K562 (cell line): ENCODE measurements at regions not wholly inside any gene's neighbourhood (a gene's known extent, or its start where the extent isn't known, plus 50 kb on each side); places are given as distances from the start of the nearest gene placed in this dataset.

ENCODE experiments used
- ATAC-seq: fragments of 200-7000 bp; cut with Tn5 transposase; 3 replicates; pipeline ENCODE4 v1.9.1; 2020; ENCODE audit warnings: moderate library complexity
- BruUV-seq: library from RNA; stranded (reverse); fragments of 400-500 nt; replicated peaks from 2 replicates; lab custom pipeline; 2021; lab: Mats Ljungman, UMichigan
- CTCF ChIA-PET: fragments of 300-600 bp; formaldehyde crosslinking; extraction: SDS; loops from one replicate; lab custom pipeline; 2021; ENCODE audit warnings: low intra/inter-chr PET ratio; lab: Yijun Ruan, JAX
- POLR2A ChIA-PET: fragments of 300-600, 350-650 bp; sonication (Branson Sonifier 250); formaldehyde crosslinking; extraction: SDS; loops from one replicate; lab custom pipeline; 2021; ENCODE audit warnings: antibody characterized with exemption, inconsistent platforms; lab: Yijun Ruan, JAX
- DNase-seq, 4 experiments: peaks; one replicate each; pipeline versions ENCODE4 v3.0.0 to v3.0.0-alpha.2; 2011 to 2018; ENCODE audit warnings: low spot score in 3 of 4, mixed read lengths in 3 of 4; ENCODE audit errors: extremely low read depth in 1 of 4
- FAIRE-seq: peaks from 2 replicates; lab custom pipeline; 2011; peaks lifted over from hg19 to GRCh38; lab: Jason Lieb, UNC
- H2AFZ ChIP-seq: 2 replicates; pipeline ENCODE4 v1.6.0; 2011; ENCODE audit warnings: low read depth, low read length, control low read depth, inconsistent platforms
- H3K27ac ChIP-seq: fragments of 200-600 bp; 3 replicates; pipeline ENCODE4 v1.8.0; 2011; ENCODE audit warnings: low read depth, mild to moderate bottlenecking, control low read depth, inconsistent platforms, low read length, moderate library complexity, mixed read lengths; ENCODE audit errors: extremely low read depth
- H3K27me3 ChIP-seq, 2 experiments: fragments of 300-600 bp in 1 of 2; 2 replicates in 1 of 2; 3 replicates in 1 of 2; pipeline versions ENCODE4 v1.6.0 to v1.8.0; 2011; ENCODE audit warnings: inconsistent platforms in 2 of 2, low read length in 2 of 2, mild to moderate bottlenecking in 1 of 2, mixed read lengths in 1 of 2, moderate library complexity in 1 of 2; ENCODE audit not compliant: control insufficient read depth in 2 of 2, insufficient read depth in 2 of 2
- H3K36me3 ChIP-seq: fragments of 300-600 bp; 3 replicates; pipeline ENCODE4 v1.8.0; 2011; ENCODE audit warnings: mild to moderate bottlenecking, low read length, inconsistent platforms; ENCODE audit not compliant: control insufficient read depth, insufficient read depth
- H3K4me1 ChIP-seq, 2 experiments: fragments of 200-600 bp in 1 of 2; replicated peaks in 1 of 2; 2 replicates in 1 of 2; 3 replicates in 1 of 2; pipeline versions ENCODE4 v1.5.1 to v1.8.0; 2011; ENCODE audit warnings: inconsistent platforms in 2 of 2, low read length in 2 of 2, mild to moderate bottlenecking in 1 of 2, mixed read lengths in 1 of 2, moderate library complexity in 1 of 2; ENCODE audit not compliant: control insufficient read depth in 2 of 2, insufficient read depth in 2 of 2
- H3K4me2 ChIP-seq: 2 replicates; pipeline ENCODE4 v1.6.1; 2011; ENCODE audit warnings: low read length, control low read depth, inconsistent platforms, mixed read lengths; ENCODE audit not compliant: insufficient read depth
- H3K4me3 ChIP-seq: fragments of 200-600 bp; sonication (generic), shearing (Covaris generic); 2 replicates; pipeline ENCODE4 v1.5.1; 2016; ENCODE audit warnings: control low read depth, inconsistent platforms
- H3K79me2 ChIP-seq: fragments of 200-600 bp; 3 replicates; pipeline ENCODE4 v1.8.0; 2011; ENCODE audit warnings: low read length, inconsistent platforms; ENCODE audit not compliant: control insufficient read depth, insufficient read depth
- H3K9ac ChIP-seq, 2 experiments: 2 replicates each; pipeline versions ENCODE4 v1.6.0 to v1.6.1; 2011; ENCODE audit warnings: low read depth in 2 of 2, low read length in 2 of 2, control low read depth in 1 of 2, inconsistent platforms in 1 of 2, mild to moderate bottlenecking in 1 of 2, mixed read lengths in 1 of 2; ENCODE audit not compliant: insufficient read depth in 1 of 2
- H3K9me1 ChIP-seq: one replicate; pipeline ENCODE4 v1.6.0; 2011; ENCODE audit warnings: inconsistent platforms, mild to moderate bottlenecking, low read length, moderate library complexity; ENCODE audit not compliant: control insufficient read depth, insufficient read depth
- H3K9me3 ChIP-seq: replicated peaks from 2 replicates; pipeline ENCODE4 v1.5.1; 2011; ENCODE audit warnings: low read depth, low read length, inconsistent platforms; ENCODE audit not compliant: control insufficient read depth, insufficient read depth
- H4K20me1 ChIP-seq: replicated peaks from 2 replicates; pipeline ENCODE4 v1.6.1; 2011; ENCODE audit warnings: low read length, inconsistent platforms, mixed read lengths; ENCODE audit not compliant: control insufficient read depth, insufficient read depth
- BRF2 ChIP-seq: IDR thresholded peaks from 3 replicates; pipeline ENCODE4 v1.6.1; 2011; ENCODE audit warnings: borderline replicate concordance, mild to moderate bottlenecking; ENCODE audit not compliant: insufficient read length, insufficient read depth
- CREB1 ChIP-seq, 2 experiments: sonication (generic) in 1 of 2; formaldehyde crosslinking in 1 of 2; IDR thresholded peaks; 2 replicates each; pipeline versions ENCODE4 v1.6.1 to v1.8.0; 2012 to 2022; ENCODE audit warnings: inconsistent platforms in 1 of 2, mild to moderate bottlenecking in 1 of 2, missing genetic modification reagents in 1 of 2, moderate library complexity in 1 of 2
- DIDO1 ChIP-seq: fragments of 450-650 bp; IDR thresholded peaks from 2 replicates; pipeline ENCODE4 v1.6.1; 2016; ENCODE audit warnings: low read depth, missing biosample characterization, missing genetic modification characterization
- ESRRB ChIP-seq: fragments of 250-450 bp; sonication (Bioruptor Pico); IDR thresholded peaks from 2 replicates; pipeline ENCODE4 v1.5.0; 2020; ENCODE audit warnings: mild to moderate bottlenecking, moderate library complexity, borderline replicate concordance
- FOXM1 ChIP-seq, 2 experiments: fragments of 450-650 bp in 1 of 2; sonication (generic) in 1 of 2; formaldehyde crosslinking in 1 of 2; IDR thresholded peaks; 2 replicates each; pipeline versions ENCODE4 v1.6.1 to v1.9.0; 2017 to 2022; ENCODE audit warnings: low read depth in 2 of 2, mild to moderate bottlenecking in 2 of 2, missing genetic modification reagents in 1 of 2, moderate library complexity in 1 of 2
- GATA2 ChIP-seq: sonication (generic); formaldehyde crosslinking; IDR thresholded peaks from 2 replicates; pipeline ENCODE4 v1.4.0; 2020; ENCODE audit warnings: mild to moderate bottlenecking, missing genetic modification reagents
- GATAD2A ChIP-seq: fragments of 450-650 bp; IDR thresholded peaks from 2 replicates; pipeline ENCODE4 v1.6.1; 2017
- HNRNPK ChIP-seq: fragments of 200-400 bp; formaldehyde crosslinking; IDR thresholded peaks from one replicate; pipeline ENCODE4 v1.6.1; 2018; ENCODE audit warnings: mild to moderate bottlenecking, low read depth, low read length; ENCODE audit not compliant: poor library complexity, severe bottlenecking
- HNRNPL ChIP-seq: fragments of 200-400 bp; formaldehyde crosslinking; IDR thresholded peaks from 2 replicates; pipeline ENCODE4 v1.6.1; 2017; ENCODE audit warnings: low read depth, mild to moderate bottlenecking, low read length
- MEIS2 ChIP-seq: fragments of 450-650 bp; IDR thresholded peaks from 2 replicates; pipeline ENCODE4 v1.6.1; 2014; ENCODE audit warnings: mild to moderate bottlenecking; ENCODE audit not compliant: partially characterized antibody
- NR1H2 ChIP-seq: sonication (generic); formaldehyde crosslinking; IDR thresholded peaks from 2 replicates; pipeline ENCODE4 v1.4.0; 2020; ENCODE audit warnings: mild to moderate bottlenecking, missing genetic modification reagents
- SMAD4 ChIP-seq: fragments of 250-450 bp; sonication (Bioruptor Pico); conservative IDR thresholded peaks from 2 replicates; pipeline ENCODE4 v1.8.0; 2021; ENCODE audit warnings: inconsistent platforms, mild to moderate bottlenecking, moderate library complexity
- SMARCA5 ChIP-seq: fragments of 450-650 bp; IDR thresholded peaks from 2 replicates; pipeline ENCODE4 v1.6.1; 2016
- ZNF175 ChIP-seq: fragments of 200-800 bp; sonication (Bioruptor generic); IDR thresholded peaks from 2 replicates; pipeline ENCODE4 v1.6.1; 2016; ENCODE audit warnings: low read depth, mild to moderate bottlenecking, missing genetic modification characterization, missing compliant biosample characterization
- ZNF57 ChIP-seq: fragments of 450-650 bp; formaldehyde crosslinking; IDR thresholded peaks from 2 replicates; pipeline ENCODE4 v1.4.0; 2020; ENCODE audit warnings: mild to moderate bottlenecking, moderate library complexity
- ZNF584 ChIP-seq: fragments of 200-800 bp; sonication (Bioruptor generic); IDR thresholded peaks from 2 replicates; pipeline ENCODE4 v1.6.1; 2016; ENCODE audit warnings: low read depth, mild to moderate bottlenecking, missing genetic modification characterization, missing compliant biosample characterization
- ZNF589 ChIP-seq: fragments of 200-800 bp; sonication (Bioruptor generic); IDR thresholded peaks from 2 replicates; pipeline ENCODE4 v1.6.1; 2016; ENCODE audit warnings: low read depth, missing genetic modification characterization, missing compliant biosample characterization
- ZNF639 ChIP-seq, 2 experiments: fragments of 200-800 bp in 1 of 2; sonication (Bioruptor generic) in 1 of 2; sonication (generic) in 1 of 2; formaldehyde crosslinking in 1 of 2; IDR thresholded peaks in 1 of 2; conservative IDR thresholded peaks in 1 of 2; 2 replicates each; pipeline versions ENCODE4 v1.5.0 to v1.6.1; 2016 to 2020; ENCODE audit warnings: missing compliant biosample characterization in 1 of 2, missing genetic modification characterization in 1 of 2, missing genetic modification reagents in 1 of 2
- WGBS: fragments of 100-300 bp; shearing (Covaris generic); methylation state at CpG from one replicate; pipeline ENCODE4 v1.1.6; 2016; ENCODE audit warnings: low coverage, mixed read lengths; ENCODE audit not compliant: insufficient coverage; ENCODE audit errors: missing lambda C conversion rate; 5-methylcytosine and 5-hydroxymethylcytosine counted together
- in situ Hi-C: fragments of 300-500 bp; cut with MboI; formaldehyde crosslinking; loops from 4 replicates; pipeline ENCODE4 v1.15.0; 2018; ENCODE audit warnings: inconsistent platforms, mixed read lengths
- intact Hi-C: fragments of 100-400 bp; cut with micrococcal nuclease; formaldehyde crosslinking; loops from 2 replicates; pipeline ENCODE4 v1.14.2; 2022
- TF ChIP-seq, protein P1 (sequence below): fragments of 450-650 bp; formaldehyde crosslinking; IDR thresholded peaks from 2 replicates; pipeline ENCODE4 v1.4.0; 2020; ENCODE audit warnings: mild to moderate bottlenecking, moderate library complexity

DNA sequence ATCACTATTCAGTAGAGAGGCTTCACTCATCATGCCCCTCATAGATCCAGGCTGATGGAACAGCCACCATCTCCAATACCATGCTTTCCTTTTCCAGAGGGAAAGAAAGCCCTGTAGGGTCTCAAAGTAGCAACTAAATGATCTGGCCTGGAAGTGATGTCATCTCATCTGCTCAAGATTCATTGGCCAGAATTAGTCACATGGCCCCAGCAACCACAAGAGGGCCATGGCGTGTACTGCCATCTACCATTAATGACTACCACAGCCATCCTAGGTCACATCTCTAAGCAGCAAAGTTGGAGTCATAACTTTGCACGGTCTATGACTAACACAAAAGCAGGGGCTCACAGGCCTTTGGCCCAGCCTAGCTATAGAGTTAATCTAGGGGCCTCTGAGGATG is 194.8 kb downstream of the KIT start (continued):
- TF ChIP-seq FOXM1 (IDR thresholded peaks at IDR 0.05; ENCODE audit: low read depth) (no peak), FOXM1 (CRISPR knock-in tag; IDR thresholded peaks at IDR 0.05; ENCODE audit: low read depth) (no peak), ZNF175 (CRISPR knock-in tag) (no peak), ZNF584 (CRISPR knock-in tag) (no peak), NR1H2 (CRISPR knock-in tag) (no peak), ESRRB (CRISPR knock-in tag) (no peak), MEIS2 (no peak), CREB1 (IDR thresholded peaks at IDR 0.05) (no peak), CREB1 (CRISPR knock-in tag; IDR thresholded peaks at IDR 0.05) (no peak), DIDO1 (tag) (no peak), BRF2 (no peak)

- no peaks in the 10 kb centered on the region for H3K79me2 ChIP-seq
- no peaks in the 10 kb centered on the region for H3K9me3 ChIP-seq
- POLR2A ChIA-PET: interaction anchor here (0.5 kb wide), 1 partner anchor 380 kb away, joined by 3 read pairs; no protein-coding TSS in a partner anchor
- no peak overlapping the region for H3K4me2 ChIP-seq
- no peak for DNase-seq
- intact Hi-C loops: no loop called here
- 0 out of 5 replicates have a peak, but pooled peaks cover 0 to 3% of the 10 kb centered on the region in 2 experiments for H3K27me3 ChIP-seq
- no peak for ATAC-seq
- CTCF ChIA-PET: no interaction called here
- H2AFZ ChIP-seq: no peak overlapping the region
- FAIRE-seq: no peak
- no peak overlapping the region for H3K9ac ChIP-seq
- no TSS peak for BruUV-seq
- no peak overlapping the region for H3K27ac ChIP-seq
- H3K9me1 ChIP-seq: no peaks in the 10 kb centered on the region
- in situ Hi-C loops: no loop called here
- no peaks in the 10 kb centered on the region for H3K36me3 ChIP-seq
- H3K4me3 ChIP-seq: no peak overlapping the region
- H4K20me1 ChIP-seq: no peaks in the 10 kb centered on the region
- no peaks in the 10 kb centered on the region for H3K4me1 ChIP-seq
- 0% methylated on average over 1 of the region's 1 CpG for WGBS
- TF ChIP-seq SMARCA5 (no peak), SMAD4 (no peak), ZNF589 (CRISPR knock-in tag) (no peak), GATA2 (CRISPR knock-in tag) (no peak), ZNF57 (CRISPR knock-in tag) (no peak), GATAD2A (no peak), HNRNPL (no peak), HNRNPK (no peak), ZNF639 (CRISPR knock-in tag; conservative IDR thresholded peaks at IDR 0.05 in 1 of 2, IDR thresholded peaks at IDR 0.05 in 1 of 2) (no peak)
- TF ChIP-seq, protein P1, sequence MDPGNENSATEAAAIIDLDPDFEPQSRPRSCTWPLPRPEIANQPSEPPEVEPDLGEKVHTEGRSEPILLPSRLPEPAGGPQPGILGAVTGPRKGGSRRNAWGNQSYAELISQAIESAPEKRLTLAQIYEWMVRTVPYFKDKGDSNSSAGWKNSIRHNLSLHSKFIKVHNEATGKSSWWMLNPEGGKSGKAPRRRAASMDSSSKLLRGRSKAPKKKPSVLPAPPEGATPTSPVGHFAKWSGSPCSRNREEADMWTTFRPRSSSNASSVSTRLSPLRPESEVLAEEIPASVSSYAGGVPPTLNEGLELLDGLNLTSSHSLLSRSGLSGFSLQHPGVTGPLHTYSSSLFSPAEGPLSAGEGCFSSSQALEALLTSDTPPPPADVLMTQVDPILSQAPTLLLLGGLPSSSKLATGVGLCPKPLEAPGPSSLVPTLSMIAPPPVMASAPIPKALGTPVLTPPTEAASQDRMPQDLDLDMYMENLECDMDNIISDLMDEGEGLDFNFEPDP (CRISPR knock-in tag): no peak
These were observed 194.3 kb downstream of the KIT start for GRCh38 chr4:54852054-54852453.
